ENCODE measurements at regions not wholly inside any gene's neighbourhood (a gene's known extent, or its start where the extent isn't known, plus 50 kb on each side); places are given as distances from the start of the nearest gene placed in this dataset.

GRCh38 chr4:124887739-124888138, 175.2 kb upstream of the ANKRD50 start:
- Histone ChIP-seq H3K4me3 (no peak overlapping the region), H3K27ac (no peak overlapping the region)
- no peak for DNase-seq (ENCODE audit: low spot score)
- TF ChIP-seq CTCF (IDR thresholded peaks at IDR 0.05), result no peak

GRCh38 chr4:124884316-124884715, 171.8 kb upstream of the ANKRD50 start:
- DNase-seq (ENCODE audit: low spot score), result no peak
- TF ChIP-seq CTCF (IDR thresholded peaks at IDR 0.05), result no peak
- Histone ChIP-seq H3K4me3 (no peak overlapping the region), H3K27ac (no peak overlapping the region)

GRCh38 chr4:124883632-124884031, 171.1 kb upstream of the ANKRD50 start:
- DNase-seq (ENCODE audit: low spot score), result no peak
- TF ChIP-seq CTCF (IDR thresholded peaks at IDR 0.05), result no peak
- H3K27ac ChIP-seq, result no peak overlapping the region
- H3K4me3 ChIP-seq, result no peak overlapping the region

- DNase-seq (ENCODE audit: low spot score), result no peak
- H3K4me3 ChIP-seq, result no peak overlapping the region
- H3K27ac ChIP-seq, result no peak overlapping the region
- TF ChIP-seq CTCF (IDR thresholded peaks at IDR 0.05), result no peak
Measured at GRCh38 chr4:124879195-124879594, 166.7 kb upstream of the ANKRD50 start.

- no peak for TF ChIP-seq CTCF (IDR thresholded peaks at IDR 0.05)
- Histone ChIP-seq H3K27ac (no peak overlapping the region), H3K4me3 (no peak overlapping the region)
- no peak for DNase-seq (ENCODE audit: low spot score)
Measured at GRCh38 chr4:124874172-124874450, 161.6 kb upstream of the ANKRD50 start.

GRCh38 chr4:124873361-124874171, 161.0 kb upstream of the ANKRD50 start:
- no peak for TF ChIP-seq CTCF (IDR thresholded peaks at IDR 0.05)
- Histone ChIP-seq H3K27ac (no peak overlapping the region), H3K4me3 (no peak overlapping the region)
- DNase-seq (ENCODE audit: low spot score), result no peak

- no peak overlapping the region for H3K4me3 ChIP-seq
- no peak for TF ChIP-seq CTCF (IDR thresholded peaks at IDR 0.05)
- no peak overlapping the region for H3K27ac ChIP-seq
- DNase-seq (ENCODE audit: low spot score), result no peak
Measured at GRCh38 chr4:124872659-124873058, 160.1 kb upstream of the ANKRD50 start.
